ENCODE measurements at regions not wholly inside any gene's neighbourhood (a gene's known extent, or its start where the extent isn't known, plus 50 kb on each side); places are given as distances from the start of the nearest gene placed in this dataset.

- H3K36me3 Mint-ChIP-seq (ENCODE audit: low read depth): no peaks in the 10 kb centered on the region
- H3K4me3 Mint-ChIP-seq: no peak overlapping the region
- H3K4me1 Mint-ChIP-seq: peaks cover 19% of the 10 kb centered on the region
- ChIA-PET POLR2A (no interaction called here), CTCF (interaction anchor here (1.2 to 1.3 kb wide), 2 partner anchors 32 to 272 kb away, joined by 3 to 4 read pairs; no protein-coding TSS in a partner anchor)
- no peak overlapping the region for H3K27ac Mint-ChIP-seq
- DNase-seq: no peak
- H3K27me3 Mint-ChIP-seq: peaks cover 4% of the 10 kb centered on the region
- no peaks in the 10 kb centered on the region for H3K9me3 Mint-ChIP-seq
Observed at GRCh38 chr6:44046516-44047178, 80.6 kb downstream of the MRPL14 start.

GRCh38 chr6:44045672-44046015 lies 81.6 kb downstream of the MRPL14 start:
- Mint-ChIP-seq H3K27me3 (peaks cover 4% of the 10 kb centered on the region), H3K4me1 (peaks cover 23% of the 10 kb centered on the region), H3K4me3 (no peak overlapping the region), H3K36me3 (ENCODE audit: low read depth) (no peaks in the 10 kb centered on the region), H3K9me3 (no peaks in the 10 kb centered on the region), H3K27ac (no peak overlapping the region)
- no peak for DNase-seq
- ChIA-PET POLR2A (no interaction called here), CTCF (no interaction called here)

- H3K4me3 Mint-ChIP-seq: no peak overlapping the region
- H3K36me3 Mint-ChIP-seq (ENCODE audit: low read depth): no peaks in the 10 kb centered on the region
- ChIA-PET CTCF (no interaction called here), POLR2A (no interaction called here)
- H3K27ac Mint-ChIP-seq: no peak overlapping the region
- H3K4me1 Mint-ChIP-seq: peaks cover 23% of the 10 kb centered on the region
- H3K9me3 Mint-ChIP-seq: no peaks in the 10 kb centered on the region
- H3K27me3 Mint-ChIP-seq: peaks cover 4% of the 10 kb centered on the region
- no peak for DNase-seq
Observed at GRCh38 chr6:44044940-44045671, 82.1 kb downstream of the MRPL14 start.

- Mint-ChIP-seq H3K4me3 (no peak overlapping the region), H3K27ac (no peak overlapping the region), H3K36me3 (ENCODE audit: low read depth) (no peaks in the 10 kb centered on the region), H3K4me1 (peaks cover 15% of the 10 kb centered on the region), H3K9me3 (no peaks in the 10 kb centered on the region), H3K27me3 (peaks cover 4% of the 10 kb centered on the region)
- ChIA-PET CTCF (no interaction called here), POLR2A (interaction anchor here (0.6 kb wide), 1 partner anchor 175 kb away, joined by 3 read pairs; no protein-coding TSS in a partner anchor)
- DNase-seq: no peak
Observed at GRCh38 chr6:44044154-44044539, 83.1 kb downstream of the MRPL14 start.

- Mint-ChIP-seq H3K4me1 (peaks cover 10% of the 10 kb centered on the region), H3K9me3 (no peaks in the 10 kb centered on the region), H3K4me3 (no peak overlapping the region), H3K36me3 (ENCODE audit: low read depth) (no peaks in the 10 kb centered on the region), H3K27me3 (peaks cover 4% of the 10 kb centered on the region), H3K27ac (no peak overlapping the region)
- ChIA-PET CTCF (no interaction called here), POLR2A (interaction anchor here (0.6 kb wide), 1 partner anchor 174 kb away, joined by 3 read pairs; no protein-coding TSS in a partner anchor)
- DNase-seq: no peak
Observed at GRCh38 chr6:44043479-44044153, 83.6 kb downstream of the MRPL14 start.

- POLR2A ChIA-PET: no interaction called here
- H3K27ac Mint-ChIP-seq: no peak overlapping the region
- H3K36me3 Mint-ChIP-seq (ENCODE audit: low read depth): no peaks in the 10 kb centered on the region
- H3K27me3 Mint-ChIP-seq: peaks cover 4% of the 10 kb centered on the region
- CTCF ChIA-PET: interaction anchor here (1.7 kb wide), 1 partner anchor 36 kb away, joined by 3 read pairs; no protein-coding TSS in a partner anchor
- peaks cover 6% of the 10 kb centered on the region for H3K4me1 Mint-ChIP-seq
- no peak overlapping the region for H3K4me3 Mint-ChIP-seq
- H3K9me3 Mint-ChIP-seq: no peaks in the 10 kb centered on the region
- DNase-seq: no peak
Observed at GRCh38 chr6:44042989-44043478, 84.2 kb downstream of the MRPL14 start.

- CTCF ChIA-PET: interaction anchor here (1.7 kb wide), 1 partner anchor 36 kb away, joined by 3 read pairs; no protein-coding TSS in a partner anchor
- Mint-ChIP-seq H3K4me1 (peaks cover 6% of the 10 kb centered on the region), H3K27me3 (peaks cover 4% of the 10 kb centered on the region), H3K9me3 (no peaks in the 10 kb centered on the region), H3K4me3 (no peak overlapping the region), H3K27ac (no peak overlapping the region), H3K36me3 (ENCODE audit: low read depth) (no peaks in the 10 kb centered on the region)
- POLR2A ChIA-PET: no interaction called here
- no peak for DNase-seq
Observed at GRCh38 chr6:44042261-44042988, 84.8 kb downstream of the MRPL14 start.

GRCh38 chr6:44041461-44042260 lies 85.6 kb downstream of the MRPL14 start:
- Mint-ChIP-seq H3K9me3 (no peaks in the 10 kb centered on the region), H3K36me3 (ENCODE audit: low read depth) (no peaks in the 10 kb centered on the region), H3K4me1 (peaks cover 6% of the 10 kb centered on the region), H3K27ac (no peak overlapping the region), H3K4me3 (no peak overlapping the region), H3K27me3 (no peaks in the 10 kb centered on the region)
- ChIA-PET POLR2A (no interaction called here), CTCF (interaction anchor here (1.7 kb wide), 1 partner anchor 37 kb away, joined by 3 read pairs; no protein-coding TSS in a partner anchor)
- DNase-seq: no peak

GRCh38 chr6:44040786-44041185 lies 86.5 kb downstream of the MRPL14 start:
- no peak overlapping the region for H3K4me3 Mint-ChIP-seq
- no peaks in the 10 kb centered on the region for H3K9me3 Mint-ChIP-seq
- no peak overlapping the region for H3K27ac Mint-ChIP-seq

GRCh38 chr6:44039839-44040350 lies 87.4 kb downstream of the MRPL14 start:
- H3K27ac Mint-ChIP-seq: no peak overlapping the region
- no peaks in the 10 kb centered on the region for H3K9me3 Mint-ChIP-seq
- H3K27me3 Mint-ChIP-seq: no peaks in the 10 kb centered on the region
- H3K4me1 Mint-ChIP-seq: peaks cover 10% of the 10 kb centered on the region
- H3K36me3 Mint-ChIP-seq (ENCODE audit: low read depth): no peaks in the 10 kb centered on the region
- ChIA-PET POLR2A (no interaction called here), CTCF (no interaction called here)
- H3K4me3 Mint-ChIP-seq: no peak overlapping the region
- no peak for DNase-seq

More at GRCh38 chr6:44040786-44041185, 86.5 kb downstream of the MRPL14 start:
- DNase-seq: no peak
- Mint-ChIP-seq H3K27me3 (no peaks in the 10 kb centered on the region), H3K36me3 (ENCODE audit: low read depth) (no peaks in the 10 kb centered on the region), H3K4me1 (peaks cover 8% of the 10 kb centered on the region)
- CTCF ChIA-PET: no interaction called here
- POLR2A ChIA-PET: no interaction called here

- H3K4me3 Mint-ChIP-seq: no peak overlapping the region
- H3K36me3 Mint-ChIP-seq (ENCODE audit: low read depth): no peaks in the 10 kb centered on the region
- no peaks in the 10 kb centered on the region for H3K27me3 Mint-ChIP-seq
- POLR2A ChIA-PET: no interaction called here
- H3K9me3 Mint-ChIP-seq: no peaks in the 10 kb centered on the region
- DNase-seq: no peak
- peaks cover 10% of the 10 kb centered on the region for H3K4me1 Mint-ChIP-seq
- no peak overlapping the region for H3K27ac Mint-ChIP-seq
- CTCF ChIA-PET: no interaction called here
Observed at GRCh38 chr6:44039191-44039719, 88.0 kb downstream of the MRPL14 start.

- Mint-ChIP-seq H3K9me3 (no peaks in the 10 kb centered on the region), H3K4me1 (peaks cover 10% of the 10 kb centered on the region), H3K27ac (no peak overlapping the region), H3K27me3 (no peaks in the 10 kb centered on the region), H3K36me3 (ENCODE audit: low read depth) (no peaks in the 10 kb centered on the region), H3K4me3 (no peak overlapping the region)
- CTCF ChIA-PET: no interaction called here
- no peak for DNase-seq
- POLR2A ChIA-PET: no interaction called here
Observed at GRCh38 chr6:44038543-44039065, 88.6 kb downstream of the MRPL14 start.

All from activated CD4-positive, alpha-beta memory T cell treated with anti-CD3 and anti-CD28 coated beads, Interleukin-2, amount 10 ng/mL, durations not matched to agents 7 days and 5 days (primary cell).